RWPE1 (cell line): ENCODE measurements at regions not wholly inside any gene's neighbourhood (a gene's known extent, or its start where the extent isn't known, plus 50 kb on each side); places are given as distances from the start of the nearest gene placed in this dataset.

ENCODE experiments used
- CTCF ChIA-PET: fragments of 350-600 bp; sonication (Branson Sonifier 250); formaldehyde crosslinking; extraction: SDS; loops from one replicate; lab custom pipeline; 2021; lab: Yijun Ruan, JAX
- POLR2A ChIA-PET: fragments of 400-600 bp; formaldehyde crosslinking; extraction: SDS; loops from one replicate; lab custom pipeline; 2020; ENCODE audit warnings: antibody characterized with exemption; ENCODE audit not compliant: low non-redundant PET; lab: Yijun Ruan, JAX
- DNase-seq: peaks from one replicate; pipeline ENCODE4 v3.0.0; 2012; ENCODE audit warnings: low spot score
- H3K27ac ChIP-seq: fragments of 450-650 bp; 2 replicates; pipeline ENCODE4 v1.5.1; 2017
- TF ChIP-seq, protein P1 (sequence below): fragments of 450-650 bp; conservative IDR thresholded peaks from 2 replicates; pipeline ENCODE4 v1.5.1; 2017; ENCODE audit warnings: low read depth, mild to moderate bottlenecking

DNA sequence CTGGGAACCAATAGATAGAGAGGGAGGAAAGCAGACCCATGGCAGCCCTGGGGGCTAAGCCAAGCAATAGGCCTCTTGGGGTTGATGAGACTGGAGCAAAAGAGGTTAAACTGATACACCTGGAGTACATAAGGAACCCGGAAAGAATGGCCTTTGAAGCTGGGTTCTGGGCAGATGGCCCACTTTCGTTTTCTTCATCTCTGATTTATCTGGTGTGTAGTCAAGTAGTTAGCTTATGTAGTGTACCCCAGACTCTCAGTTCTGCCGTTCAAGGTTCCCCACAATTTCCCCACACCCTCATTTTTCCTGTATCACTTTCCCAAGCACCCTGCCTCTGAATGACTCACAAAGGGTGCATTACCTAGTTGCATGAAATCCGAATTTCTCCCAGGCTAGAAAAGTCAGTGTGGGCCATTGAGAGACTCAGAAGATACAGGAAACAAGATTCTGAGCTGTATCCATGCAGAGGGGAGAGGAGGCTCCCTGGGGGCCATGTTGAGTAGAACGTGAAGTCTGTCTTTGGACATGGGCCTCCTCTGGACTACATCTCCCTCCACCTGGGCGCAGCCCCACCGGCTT, 235.0 kb downstream of the LOXHD1 start:
- H3K27ac ChIP-seq = peak overlapping the region; percentile 24; the same call in 1 of the 2 replicates
- ChIA-PET POLR2A (no interaction called here), CTCF (no interaction called here)

GRCh38 chr18:46422552-46423055, 234.4 kb downstream of the LOXHD1 start:
- DNase-seq = no peak
- TF ChIP-seq, protein P1, sequence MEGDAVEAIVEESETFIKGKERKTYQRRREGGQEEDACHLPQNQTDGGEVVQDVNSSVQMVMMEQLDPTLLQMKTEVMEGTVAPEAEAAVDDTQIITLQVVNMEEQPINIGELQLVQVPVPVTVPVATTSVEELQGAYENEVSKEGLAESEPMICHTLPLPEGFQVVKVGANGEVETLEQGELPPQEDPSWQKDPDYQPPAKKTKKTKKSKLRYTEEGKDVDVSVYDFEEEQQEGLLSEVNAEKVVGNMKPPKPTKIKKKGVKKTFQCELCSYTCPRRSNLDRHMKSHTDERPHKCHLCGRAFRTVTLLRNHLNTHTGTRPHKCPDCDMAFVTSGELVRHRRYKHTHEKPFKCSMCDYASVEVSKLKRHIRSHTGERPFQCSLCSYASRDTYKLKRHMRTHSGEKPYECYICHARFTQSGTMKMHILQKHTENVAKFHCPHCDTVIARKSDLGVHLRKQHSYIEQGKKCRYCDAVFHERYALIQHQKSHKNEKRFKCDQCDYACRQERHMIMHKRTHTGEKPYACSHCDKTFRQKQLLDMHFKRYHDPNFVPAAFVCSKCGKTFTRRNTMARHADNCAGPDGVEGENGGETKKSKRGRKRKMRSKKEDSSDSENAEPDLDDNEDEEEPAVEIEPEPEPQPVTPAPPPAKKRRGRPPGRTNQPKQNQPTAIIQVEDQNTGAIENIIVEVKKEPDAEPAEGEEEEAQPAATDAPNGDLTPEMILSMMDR = no peak
- H3K27ac ChIP-seq = peak overlapping the region; percentile 24; the same call in 1 of the 2 replicates
- CTCF ChIA-PET = no interaction called here
- POLR2A ChIA-PET = no interaction called here

More for the DNA sequence above, 235.0 kb downstream of the LOXHD1 start:
- DNase-seq = no peak
- TF ChIP-seq, protein P1 = no peak

GRCh38 chr18:46423226-46423805, 233.7 kb downstream of the LOXHD1 start:
- CTCF ChIA-PET = no interaction called here
- POLR2A ChIA-PET = no interaction called here

GRCh38 chr18:46424898-46425297, 232.1 kb downstream of the LOXHD1 start:
- no peak for DNase-seq
- POLR2A ChIA-PET = no interaction called here
- TF ChIP-seq, protein P1 = no peak
- CTCF ChIA-PET = no interaction called here
- peak overlapping the region; percentile 47 for H3K27ac ChIP-seq

More at GRCh38 chr18:46423226-46423805, 233.7 kb downstream of the LOXHD1 start:
- TF ChIP-seq, protein P1 = no peak
- no peak overlapping the region for H3K27ac ChIP-seq
- no peak for DNase-seq

GRCh38 chr18:46425511-46425910, 231.5 kb downstream of the LOXHD1 start:
- ChIA-PET POLR2A (no interaction called here), CTCF (no interaction called here)
- peak overlapping the region; percentile 47 for H3K27ac ChIP-seq
- no peak for DNase-seq
- TF ChIP-seq, protein P1 = no peak

DNA sequence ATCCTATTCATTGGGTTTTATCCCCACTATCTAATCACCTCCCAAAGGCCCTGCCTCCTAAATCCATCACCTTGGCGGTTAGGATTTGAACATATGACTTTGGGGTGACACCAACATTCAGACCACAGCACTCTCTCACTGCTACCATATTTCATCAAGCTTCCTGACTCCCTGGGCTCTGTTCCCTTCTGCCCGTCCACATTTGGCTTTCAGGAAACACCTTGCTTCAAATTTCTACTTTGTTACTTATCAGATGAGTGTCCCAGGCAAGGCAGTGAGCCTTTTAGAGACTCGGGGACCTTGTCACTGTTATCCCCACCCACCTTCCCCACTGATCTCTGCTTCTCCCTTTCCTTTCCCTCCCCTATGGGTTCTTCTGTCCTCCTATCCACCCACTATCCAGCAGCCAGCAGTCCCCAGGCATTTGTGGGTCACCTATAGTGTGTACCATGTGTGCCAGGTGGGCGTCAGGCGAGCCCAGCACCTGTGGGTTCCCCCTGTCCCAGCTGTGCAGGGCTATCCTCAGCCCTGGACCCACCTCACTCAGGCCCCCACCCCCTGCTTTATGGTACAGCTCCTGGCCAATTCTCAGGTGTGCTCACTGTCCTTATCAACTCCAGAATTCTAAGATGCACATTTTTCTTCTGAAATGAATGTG, 230.9 kb downstream of the LOXHD1 start:
- CTCF ChIA-PET = no interaction called here
- no peak overlapping the region for H3K27ac ChIP-seq
- POLR2A ChIA-PET = no interaction called here
- TF ChIP-seq, protein P1 = no peak
- no peak for DNase-seq
